Activated naive CD8-positive, alpha-beta T cell treated with anti-CD3 and anti-CD28 coated beads, Interleukin-2, amount 10 ng/mL, durations not matched to agents 7 days and 5 days (primary cell): ENCODE measurements at regions not wholly inside any gene's neighbourhood (a gene's known extent, or its start where the extent isn't known, plus 50 kb on each side); places are given as distances from the start of the nearest gene placed in this dataset.
"Not testable (repeated sequence)": the region's sequence is repeated elsewhere in the genome, so short reads cannot be mapped to it uniquely, and the experiment has no call there.

ENCODE experiments used
- ATAC-seq: fragments of 150-1000 bp; cut with Tn5 transposase; one replicate; pipeline ENCODE4 v1.10.0; 2021; ENCODE audit warnings: low read depth, moderate library complexity
- POLR2A ChIA-PET: fragments of 350-600 bp; sonication (Branson Sonifier 250); formaldehyde crosslinking; loops from one replicate; lab custom pipeline; 2021; ENCODE audit warnings: antibody characterized with exemption; lab: Charles Lee
- DNase-seq: peaks from one replicate; pipeline ENCODE4 v3.0.0; 2021
- H3K27ac Mint-ChIP-seq: one replicate; pipeline ENCODE4 v1.8.0; 2022; ENCODE audit warnings: mild to moderate bottlenecking, mixed read lengths
- H3K27me3 Mint-ChIP-seq: one replicate; pipeline ENCODE4 v1.8.0; 2022; ENCODE audit warnings: mild to moderate bottlenecking, moderate library complexity, mixed read lengths
- H3K36me3 Mint-ChIP-seq: one replicate; pipeline ENCODE4 v1.8.0; 2021; ENCODE audit warnings: mild to moderate bottlenecking, mixed read lengths
- H3K4me1 Mint-ChIP-seq: one replicate; pipeline ENCODE4 v1.8.0; 2021; ENCODE audit warnings: mixed read lengths
- H3K4me3 Mint-ChIP-seq: one replicate; pipeline ENCODE4 v1.8.0; 2022; ENCODE audit warnings: mild to moderate bottlenecking, moderate library complexity, mixed read lengths
- H3K9me3 Mint-ChIP-seq: one replicate; pipeline ENCODE4 v1.8.0; 2021; ENCODE audit warnings: mixed read lengths

DNA sequence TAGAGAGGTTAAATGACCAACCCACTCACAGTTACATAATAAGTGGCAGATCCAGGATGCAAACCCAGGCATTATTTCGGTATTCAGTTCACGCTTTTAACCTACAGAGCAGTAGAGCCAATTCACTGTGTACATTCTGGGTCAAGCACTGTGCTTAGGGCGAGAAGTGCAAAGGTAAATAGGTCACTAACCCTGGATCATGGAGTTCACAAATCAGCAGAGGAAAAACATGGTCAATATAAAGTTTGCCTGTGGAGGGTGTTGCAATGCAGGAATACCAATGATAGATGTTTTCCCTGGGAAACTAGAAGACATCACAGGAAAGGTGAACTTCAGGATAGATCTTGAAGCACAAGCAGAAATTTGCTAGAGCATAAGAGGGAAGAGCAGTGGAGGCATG is 253.4 kb upstream of the NFIA start:
- peaks cover 16% of the 10 kb centered on the region for H3K27me3 Mint-ChIP-seq
- H3K36me3 Mint-ChIP-seq = no peaks in the 10 kb centered on the region
- POLR2A ChIA-PET = no interaction called here
- H3K27ac Mint-ChIP-seq = no peak overlapping the region
- H3K4me3 Mint-ChIP-seq = no peak overlapping the region
- ATAC-seq (no peak), DNase-seq (no peak)
- peaks cover 4% of the 10 kb centered on the region for H3K4me1 Mint-ChIP-seq
- H3K9me3 Mint-ChIP-seq = peaks cover 2% of the 10 kb centered on the region

DNA sequence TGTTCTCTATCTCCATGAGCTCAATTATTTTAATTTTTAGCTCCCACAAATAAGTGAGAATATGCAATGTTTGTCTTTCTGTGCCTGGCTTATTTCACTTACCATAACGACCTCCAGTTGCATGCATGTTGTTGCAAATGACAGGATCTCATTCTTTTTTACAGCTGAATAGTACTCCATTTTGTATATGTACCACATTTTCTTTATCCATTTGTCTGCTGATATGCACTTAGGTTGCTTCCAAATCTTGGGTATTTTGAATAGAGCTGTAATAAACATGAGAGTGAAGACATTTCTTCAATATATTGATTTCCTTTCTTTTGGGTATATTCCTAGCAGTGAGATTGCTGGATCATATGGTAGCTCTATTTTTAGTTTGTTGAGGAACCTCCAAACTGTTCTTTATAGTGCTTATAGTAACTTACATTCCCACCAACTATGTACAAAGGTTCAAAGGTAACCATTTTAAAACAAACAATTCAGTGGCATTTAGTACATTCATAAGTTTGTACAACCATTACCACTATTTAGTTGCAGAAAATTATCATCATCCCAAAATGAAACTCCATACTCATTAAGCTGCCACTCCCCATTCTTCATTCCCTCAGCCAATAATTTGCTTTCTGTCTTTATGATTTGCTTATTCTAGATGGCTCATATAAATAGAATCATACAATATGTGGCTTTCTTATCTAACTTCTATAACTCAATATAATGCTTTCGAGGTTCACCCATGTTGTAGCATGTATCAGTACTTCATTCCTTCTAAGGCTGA is 255.9 kb upstream of the NFIA start:
- H3K9me3 Mint-ChIP-seq = peaks cover 2% of the 10 kb centered on the region
- peaks cover 6% of the 10 kb centered on the region for H3K27me3 Mint-ChIP-seq
- H3K4me3 Mint-ChIP-seq = no peak overlapping the region
- no peaks in the 10 kb centered on the region for H3K4me1 Mint-ChIP-seq
- no peak overlapping the region for H3K27ac Mint-ChIP-seq
- DNase-seq = no peak
- ATAC-seq = no peak
- POLR2A ChIA-PET = no interaction called here
- no peaks in the 10 kb centered on the region for H3K36me3 Mint-ChIP-seq

DNA sequence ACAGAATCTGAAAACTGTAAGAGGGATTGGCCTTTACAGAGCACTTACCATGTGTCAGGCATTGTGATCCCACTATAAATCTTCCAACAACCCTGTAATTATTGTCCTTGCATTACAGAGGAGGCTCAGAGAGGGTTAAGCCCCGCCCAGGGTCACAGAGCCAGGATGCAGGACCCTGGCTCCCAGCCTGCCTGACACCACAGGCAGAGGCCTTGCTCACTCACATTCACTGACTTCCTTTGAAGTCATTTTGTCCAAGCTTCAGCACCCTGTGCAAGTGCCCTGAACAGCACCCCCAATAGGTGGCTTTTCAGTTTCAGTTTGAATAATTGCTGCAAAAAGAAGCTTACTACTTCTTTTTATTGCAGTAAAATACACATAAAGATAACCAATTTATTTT is 256.8 kb upstream of the NFIA start:
- no peaks in the 10 kb centered on the region for H3K4me1 Mint-ChIP-seq
- POLR2A ChIA-PET = no interaction called here
- H3K27me3 Mint-ChIP-seq = no peaks in the 10 kb centered on the region
- ATAC-seq = no peak
- no peak for DNase-seq
- peaks cover 2% of the 10 kb centered on the region for H3K9me3 Mint-ChIP-seq
- no peak overlapping the region for H3K4me3 Mint-ChIP-seq
- no peak overlapping the region for H3K27ac Mint-ChIP-seq
- no peaks in the 10 kb centered on the region for H3K36me3 Mint-ChIP-seq

DNA sequence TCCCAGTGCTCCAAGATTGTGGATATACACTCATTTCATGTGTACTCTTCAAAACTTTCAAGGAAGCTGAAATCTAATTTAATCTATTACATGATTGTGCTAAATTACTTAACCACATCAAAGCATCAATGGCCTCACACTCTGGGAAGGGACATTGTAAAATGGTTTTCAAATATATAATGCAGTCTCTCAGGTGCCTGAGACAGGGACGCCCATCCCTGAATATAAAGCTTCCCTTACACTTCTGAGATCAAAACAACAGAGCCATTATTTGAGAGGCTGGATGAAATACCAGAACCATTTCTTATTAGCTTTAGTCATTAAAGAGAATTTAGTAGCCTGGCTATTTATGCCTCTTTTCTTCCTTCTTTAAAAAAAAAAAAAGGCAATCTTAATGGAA is 259.2 kb upstream of the NFIA start:
- Mint-ChIP-seq H3K36me3 (no peaks in the 10 kb centered on the region), H3K4me1 (no peaks in the 10 kb centered on the region), H3K27ac (no peak overlapping the region), H3K4me3 (no peak overlapping the region), H3K27me3 (no peaks in the 10 kb centered on the region), H3K9me3 (no peaks in the 10 kb centered on the region)
- POLR2A ChIA-PET = no interaction called here
- no peak for ATAC-seq
- no peak for DNase-seq

DNA sequence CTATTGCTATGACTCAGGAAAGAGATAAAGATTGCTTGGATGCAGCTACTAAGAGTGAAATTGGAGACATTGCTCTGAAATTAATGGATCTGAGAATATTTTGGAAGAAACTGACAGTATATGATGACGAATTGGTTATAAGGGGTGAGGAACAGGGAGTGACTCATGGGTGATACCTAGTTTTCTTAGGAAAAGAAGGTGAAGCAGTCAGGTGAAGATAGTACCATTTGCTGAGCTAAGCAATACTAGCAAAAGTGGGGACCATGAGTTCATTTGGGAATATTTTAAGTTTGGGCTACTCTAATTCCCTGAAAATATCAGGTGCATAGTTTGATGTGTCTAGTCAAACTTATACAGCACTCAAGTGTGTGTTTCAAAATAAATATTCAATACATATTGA is 260.1 kb upstream of the NFIA start:
- ATAC-seq (no peak), DNase-seq (no peak)
- no peaks in the 10 kb centered on the region for H3K36me3 Mint-ChIP-seq
- no peak overlapping the region for H3K27ac Mint-ChIP-seq
- no peaks in the 10 kb centered on the region for H3K27me3 Mint-ChIP-seq
- no peak overlapping the region for H3K4me3 Mint-ChIP-seq
- POLR2A ChIA-PET = no interaction called here
- H3K9me3 Mint-ChIP-seq = no peaks in the 10 kb centered on the region
- no peaks in the 10 kb centered on the region for H3K4me1 Mint-ChIP-seq

DNA sequence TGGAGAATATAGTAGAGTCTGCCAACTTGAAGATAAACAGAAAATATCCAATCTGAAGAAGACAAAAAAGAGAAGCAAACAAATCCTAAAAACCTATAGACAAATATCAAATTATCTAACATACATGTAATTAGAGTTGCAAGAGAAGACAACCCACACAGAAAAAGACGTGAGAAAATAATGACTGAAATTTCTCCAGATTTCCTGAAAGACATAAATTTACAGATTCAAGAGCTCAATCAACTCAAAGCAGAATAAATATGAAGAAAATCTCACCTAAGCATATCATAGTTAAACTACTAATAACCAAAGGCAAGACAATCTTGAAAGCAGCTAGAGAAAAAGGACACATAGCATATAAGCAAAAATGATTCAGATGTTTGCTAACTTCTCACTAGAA is 261.2 kb upstream of the NFIA start:
- DNase-seq (no peak), ATAC-seq (no peak)
- no peaks in the 10 kb centered on the region for H3K4me1 Mint-ChIP-seq
- no peak overlapping the region for H3K4me3 Mint-ChIP-seq
- no peak overlapping the region for H3K27ac Mint-ChIP-seq
- no peaks in the 10 kb centered on the region for H3K27me3 Mint-ChIP-seq
- no peaks in the 10 kb centered on the region for H3K36me3 Mint-ChIP-seq
- POLR2A ChIA-PET = no interaction called here
- H3K9me3 Mint-ChIP-seq = no peaks in the 10 kb centered on the region

DNA sequence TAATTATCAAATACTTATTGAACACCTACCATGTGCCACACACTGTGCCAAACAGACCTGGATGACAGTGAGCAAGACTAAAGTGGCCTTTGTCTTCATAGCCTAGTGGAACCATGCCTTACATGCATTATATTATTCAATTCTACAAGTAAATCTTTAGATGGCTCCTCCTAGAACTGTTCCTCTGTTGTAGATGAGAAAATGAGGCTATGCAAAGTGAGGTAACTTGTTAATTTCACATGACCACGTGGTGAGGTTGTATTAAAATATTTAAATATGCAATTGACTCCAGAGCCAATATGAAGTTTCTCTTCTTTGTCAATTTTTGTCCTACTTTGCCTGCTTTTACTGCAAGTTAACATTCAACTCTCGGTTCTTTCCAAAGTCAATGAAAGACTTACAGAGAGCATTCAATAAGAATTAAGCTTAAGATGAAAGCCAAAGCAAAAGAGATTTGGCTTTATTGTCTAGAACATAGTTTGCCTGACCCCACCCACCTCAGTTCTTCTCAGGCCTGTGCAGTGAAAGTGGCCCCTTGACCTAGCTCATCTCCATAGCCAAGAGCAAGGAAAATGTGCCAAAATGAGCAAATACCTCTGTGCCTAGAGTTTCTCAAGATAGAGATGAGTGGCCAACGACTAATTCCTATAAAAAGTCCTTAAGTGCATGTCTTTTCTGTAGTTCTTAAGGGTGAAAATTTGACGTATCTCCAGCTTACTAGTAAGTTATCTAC is 263.2 kb upstream of the NFIA start:
- H3K27me3 Mint-ChIP-seq = no peaks in the 10 kb centered on the region
- DNase-seq = no peak
- POLR2A ChIA-PET = no interaction called here
- no peaks in the 10 kb centered on the region for H3K4me1 Mint-ChIP-seq
- H3K36me3 Mint-ChIP-seq = no peaks in the 10 kb centered on the region
- no peaks in the 10 kb centered on the region for H3K9me3 Mint-ChIP-seq
- no peak overlapping the region for H3K27ac Mint-ChIP-seq
- H3K4me3 Mint-ChIP-seq = no peak overlapping the region
- ATAC-seq = no peak

DNA sequence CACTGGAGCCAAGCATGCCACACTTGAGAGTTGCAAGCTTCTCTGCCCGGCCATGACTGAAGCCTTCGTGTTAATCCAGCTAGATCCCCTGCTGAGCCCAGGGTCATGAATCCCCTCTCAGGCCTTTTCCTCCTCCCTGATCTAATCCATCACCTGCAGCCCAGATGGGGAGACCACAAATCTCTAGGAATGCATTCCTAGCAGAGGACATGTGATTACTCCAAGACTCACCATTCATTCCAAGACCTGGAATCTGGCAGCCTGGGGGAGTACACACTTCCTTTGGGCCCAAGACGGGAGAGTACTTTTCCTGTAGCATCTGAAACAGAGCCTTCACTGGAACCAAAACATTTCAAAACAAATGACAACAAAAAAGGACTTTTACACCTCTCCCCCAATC is 269.3 kb upstream of the NFIA start:
- Mint-ChIP-seq H3K4me3 (no peak overlapping the region), H3K9me3 (no peaks in the 10 kb centered on the region), H3K4me1 (no peaks in the 10 kb centered on the region), H3K27me3 (no peaks in the 10 kb centered on the region), H3K36me3 (no peaks in the 10 kb centered on the region), H3K27ac (no peak overlapping the region)
- ATAC-seq (no peak), DNase-seq (no peak)
- POLR2A ChIA-PET = no interaction called here

DNA sequence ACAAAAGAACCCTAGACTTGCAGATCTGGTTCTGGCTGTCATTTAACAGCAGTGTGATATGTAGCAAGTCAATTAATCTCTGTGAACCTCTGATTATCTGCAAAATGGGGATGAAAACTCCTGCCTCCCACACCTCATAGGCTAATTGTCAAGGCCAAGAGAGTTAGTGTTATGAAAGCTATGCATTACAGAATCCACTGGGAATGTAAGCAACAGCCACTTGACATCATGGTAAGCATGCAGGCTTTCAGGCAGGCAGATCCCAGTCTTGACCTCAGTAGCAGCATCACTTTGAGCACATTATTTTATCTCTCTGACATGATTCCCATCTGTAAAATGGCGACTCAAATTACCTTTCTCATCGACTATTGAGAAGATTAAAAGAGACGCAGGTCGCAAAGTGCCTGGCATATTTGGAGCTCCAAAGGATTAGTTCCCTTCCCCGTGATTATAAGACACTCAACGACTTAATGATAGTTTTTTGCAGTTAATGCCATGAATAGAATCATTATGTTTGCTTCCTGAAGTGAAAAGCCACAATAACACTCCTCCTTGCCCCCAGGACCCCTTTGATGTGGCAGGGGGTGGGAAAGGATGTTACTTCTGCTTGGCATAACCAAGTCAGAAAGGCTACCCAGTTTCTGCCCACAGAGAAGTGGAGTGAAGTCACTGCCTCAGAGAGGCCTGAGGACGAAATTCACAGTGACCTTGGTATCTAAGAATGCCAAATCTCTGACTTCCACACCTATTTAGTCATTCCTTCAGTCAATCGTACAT is 273.0 kb upstream of the NFIA start:
- H3K9me3 Mint-ChIP-seq = peaks cover 7% of the 10 kb centered on the region
- no peak for DNase-seq
- H3K27me3 Mint-ChIP-seq = peaks cover 2% of the 10 kb centered on the region
- H3K27ac Mint-ChIP-seq = no peak overlapping the region
- POLR2A ChIA-PET = no interaction called here
- H3K36me3 Mint-ChIP-seq = no peaks in the 10 kb centered on the region
- ATAC-seq = no peak
- no peak overlapping the region for H3K4me3 Mint-ChIP-seq
- no peaks in the 10 kb centered on the region for H3K4me1 Mint-ChIP-seq

DNA sequence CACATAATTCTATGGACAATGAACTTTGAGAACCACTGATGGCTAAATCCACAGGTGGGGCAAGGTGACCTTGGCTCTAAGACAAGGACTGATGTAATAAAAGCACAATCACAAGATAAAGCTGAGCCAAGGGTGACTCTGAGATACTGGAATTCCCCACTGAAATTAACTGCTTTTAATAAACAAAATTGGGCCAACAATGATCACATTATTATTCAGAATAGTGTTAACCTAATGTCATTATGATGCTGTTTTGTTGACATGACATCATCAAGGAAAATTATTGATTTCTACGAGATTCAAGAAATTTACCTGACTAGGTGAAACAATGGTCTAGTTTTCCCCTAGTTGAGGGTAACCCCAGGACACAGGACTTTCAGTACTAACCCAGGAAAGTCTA is 273.7 kb upstream of the NFIA start:
- no peak overlapping the region for H3K4me3 Mint-ChIP-seq
- H3K36me3 Mint-ChIP-seq = no peaks in the 10 kb centered on the region
- no peak for DNase-seq
- H3K27me3 Mint-ChIP-seq = peaks cover 2% of the 10 kb centered on the region
- ATAC-seq = no peak
- H3K27ac Mint-ChIP-seq = no peak overlapping the region
- POLR2A ChIA-PET = no interaction called here
- H3K4me1 Mint-ChIP-seq = no peaks in the 10 kb centered on the region
- H3K9me3 Mint-ChIP-seq = peaks cover 7% of the 10 kb centered on the region

DNA sequence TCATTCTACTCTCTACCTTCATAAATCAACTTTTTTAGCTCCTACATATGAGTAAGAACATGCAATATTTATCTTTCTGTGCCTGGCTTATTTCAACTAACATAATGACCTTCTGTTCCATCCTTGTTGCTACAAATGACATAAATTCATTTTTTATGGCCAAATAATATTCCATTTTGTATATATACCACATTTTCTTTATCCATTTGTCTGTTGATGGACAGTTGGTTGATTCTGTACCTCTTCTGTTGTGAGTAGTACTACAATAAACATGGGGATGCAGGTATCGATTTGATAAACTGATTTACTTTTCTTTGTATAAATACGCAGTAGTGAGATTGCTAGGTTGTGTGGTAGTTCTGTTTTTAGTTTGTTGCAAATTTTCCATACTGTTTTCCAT is 279.5 kb upstream of the NFIA start:
- ATAC-seq (no peak), DNase-seq (no peak)
- Mint-ChIP-seq H3K9me3 (peaks cover 10% of the 10 kb centered on the region), H3K27ac (no peak overlapping the region), H3K27me3 (peaks cover 2% of the 10 kb centered on the region), H3K36me3 (no peaks in the 10 kb centered on the region), H3K4me1 (no peaks in the 10 kb centered on the region), H3K4me3 (no peak overlapping the region)
- POLR2A ChIA-PET = no interaction called here

DNA sequence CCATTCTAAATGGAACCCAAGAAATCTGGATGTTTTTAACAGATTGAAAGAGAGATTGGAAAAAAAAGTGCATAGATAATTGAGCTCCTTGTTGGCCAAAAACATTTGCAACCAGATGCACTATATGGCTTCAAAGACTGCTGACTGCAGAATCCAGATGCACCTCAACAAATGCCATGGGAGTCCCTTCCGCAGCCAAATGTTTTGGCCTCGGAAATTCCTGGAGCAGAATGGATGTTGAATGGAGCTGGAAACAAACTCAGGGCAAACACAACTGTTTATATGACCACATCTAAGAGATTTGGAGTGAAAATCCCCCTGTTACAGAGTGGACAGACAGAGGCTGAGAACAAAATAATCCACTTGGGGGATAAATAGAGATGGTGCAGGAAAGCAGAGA is 285.0 kb upstream of the NFIA start:
- no peak for DNase-seq
- Mint-ChIP-seq H3K27me3 (peaks cover 3% of the 10 kb centered on the region), H3K9me3 (peaks cover 2% of the 10 kb centered on the region), H3K36me3 (no peaks in the 10 kb centered on the region), H3K4me3 (no peak overlapping the region), H3K27ac (no peak overlapping the region), H3K4me1 (no peaks in the 10 kb centered on the region)
- POLR2A ChIA-PET = interaction anchor here (0.5 kb wide), 1 partner anchor 971 kb away, joined by 3 read pairs; no protein-coding TSS in a partner anchor
- no peak for ATAC-seq

DNA sequence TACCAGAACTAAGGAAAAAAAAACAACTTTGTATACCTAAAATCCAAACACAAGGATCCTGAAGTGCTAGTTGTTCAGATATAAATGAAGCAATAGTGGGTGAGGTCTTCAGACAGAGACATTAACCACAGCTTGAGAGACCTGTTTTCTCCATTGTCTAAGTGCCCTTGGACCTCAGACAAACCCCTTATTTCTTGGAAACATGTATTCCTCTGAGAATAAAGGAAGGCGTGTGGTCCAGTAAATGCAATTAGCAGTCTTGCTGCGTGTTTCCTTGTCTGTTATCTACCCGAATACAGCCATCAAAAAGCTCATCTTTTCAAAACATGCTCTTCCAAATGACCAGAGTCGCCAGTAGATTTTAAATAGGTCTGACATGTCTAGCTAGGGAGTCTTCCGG is 291.1 kb upstream of the NFIA start:
- H3K36me3 Mint-ChIP-seq = no peaks in the 10 kb centered on the region
- DNase-seq (no peak), ATAC-seq (no peak)
- H3K4me3 Mint-ChIP-seq = no peak overlapping the region
- no peak overlapping the region for H3K27ac Mint-ChIP-seq
- POLR2A ChIA-PET = no interaction called here
- peaks cover 2% of the 10 kb centered on the region for H3K9me3 Mint-ChIP-seq
- H3K4me1 Mint-ChIP-seq = no peaks in the 10 kb centered on the region
- H3K27me3 Mint-ChIP-seq = peaks cover 3% of the 10 kb centered on the region

DNA sequence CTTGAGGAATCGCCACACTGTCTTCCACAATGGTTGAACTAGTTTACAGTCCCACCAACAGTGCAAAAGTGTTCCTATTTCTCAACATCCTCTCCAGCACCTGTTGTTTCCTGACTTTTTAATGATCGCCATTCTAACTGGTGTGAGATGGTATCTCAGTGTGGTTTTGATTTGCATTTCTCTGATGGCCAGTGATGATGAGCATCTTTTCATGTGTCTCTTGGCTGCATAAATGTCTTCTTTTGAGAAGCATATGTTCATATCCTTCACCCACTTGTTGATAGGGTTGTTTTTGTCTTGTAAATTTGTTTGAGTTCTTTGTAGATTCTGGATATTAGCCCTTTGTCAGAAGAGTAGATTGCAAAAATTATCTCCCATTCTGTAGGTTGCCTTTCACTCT is 309.3 kb upstream of the NFIA start:
- POLR2A ChIA-PET, H3K4me1 Mint-ChIP-seq, ATAC-seq, H3K36me3 Mint-ChIP-seq, H3K27ac Mint-ChIP-seq, H3K4me3 Mint-ChIP-seq, DNase-seq, H3K9me3 Mint-ChIP-seq, H3K27me3 Mint-ChIP-seq: not testable (repeated sequence)
